Keratinocyte (primary cell): ENCODE measurements at regions not wholly inside any gene's neighbourhood (a gene's known extent, or its start where the extent isn't known, plus 50 kb on each side); places are given as distances from the start of the nearest gene placed in this dataset.

Experiments
- DNase-seq: peaks from one replicate; pipeline ENCODE4 v3.0.0-alpha.2; 2011; ENCODE audit warnings: low read depth, missing footprints, low spot score
- FAIRE-seq: peaks from 2 replicates; lab custom pipeline; 2011; peaks lifted over from hg19 to GRCh38; lab: Jason Lieb, UNC
- H2AFZ ChIP-seq: 2 replicates; pipeline ENCODE4 v1.6.0; 2012; ENCODE audit warnings: low read length, control low read depth, inconsistent platforms; ENCODE audit not compliant: control insufficient read depth
- H3K27ac ChIP-seq: 2 replicates; pipeline ENCODE4 v1.5.1; 2011; ENCODE audit warnings: low read length; ENCODE audit not compliant: control insufficient read depth, insufficient read depth
- H3K27me3 ChIP-seq: 3 replicates; pipeline ENCODE4 v1.6.0; 2011; ENCODE audit warnings: low read length; ENCODE audit not compliant: control insufficient read depth, insufficient read depth; ENCODE audit errors: extremely low read depth
- H3K36me3 ChIP-seq, 2 experiments: 2 replicates in 1 of 2; 3 replicates in 1 of 2; pipeline ENCODE4 v1.5.1; 2011; ENCODE audit warnings: low read length in 2 of 2, mild to moderate bottlenecking in 1 of 2; ENCODE audit not compliant: control insufficient read depth in 2 of 2, insufficient read depth in 2 of 2; ENCODE audit errors: extremely low read depth in 1 of 2
- H3K4me1 ChIP-seq: 3 replicates; pipeline ENCODE4 v1.5.1; 2011; ENCODE audit warnings: low read length; ENCODE audit not compliant: control insufficient read depth, insufficient read depth; ENCODE audit errors: extremely low read depth
- H3K4me2 ChIP-seq: 3 replicates; pipeline ENCODE4 v1.6.0; 2011; ENCODE audit warnings: low read depth, low read length; ENCODE audit not compliant: control insufficient read depth, insufficient read depth; ENCODE audit errors: extremely low read depth
- H3K4me3 ChIP-seq, 3 experiments: fragments of 200-600 bp in 1 of 3; sonication (generic) in 1 of 3; 2 replicates in 2 of 3; 3 replicates in 1 of 3; pipeline ENCODE4 v1.5.1; 2011 to 2016; ENCODE audit warnings: low read length in 3 of 3, mild to moderate bottlenecking in 3 of 3, control low read depth in 2 of 3, inconsistent platforms in 1 of 3, low read depth in 1 of 3, mixed read lengths in 1 of 3, mixed run types in 1 of 3, moderate library complexity in 1 of 3; ENCODE audit not compliant: control insufficient read depth in 2 of 3, insufficient read depth in 2 of 3; ENCODE audit errors: extremely low read depth in 1 of 3
- H3K79me2 ChIP-seq: 2 replicates; pipeline ENCODE4 v1.6.0; 2012; ENCODE audit warnings: low read length; ENCODE audit not compliant: control insufficient read depth, insufficient read depth
- H3K9ac ChIP-seq: 3 replicates; pipeline ENCODE4 v1.6.0; 2011; ENCODE audit warnings: low read length; ENCODE audit not compliant: control insufficient read depth, insufficient read depth; ENCODE audit errors: extremely low read depth
- H3K9me1 ChIP-seq: 3 replicates; pipeline ENCODE4 v1.6.0; 2011; ENCODE audit warnings: low read length; ENCODE audit not compliant: control insufficient read depth, insufficient read depth; ENCODE audit errors: extremely low read depth
- H3K9me3 ChIP-seq: 2 replicates; pipeline ENCODE4 v1.5.1; 2012; ENCODE audit warnings: low read depth, low read length; ENCODE audit not compliant: control insufficient read depth
- H4K20me1 ChIP-seq: 3 replicates; pipeline ENCODE4 v1.6.0; 2011; ENCODE audit warnings: low read length; ENCODE audit not compliant: control insufficient read depth, insufficient read depth; ENCODE audit errors: extremely low read depth
- EZH2 ChIP-seq: IDR thresholded peaks from one replicate; pipeline ENCODE4 v1.6.1; 2012; ENCODE audit warnings: inconsistent platforms, mild to moderate bottlenecking, low read length, moderate library complexity
- dilution Hi-C: fragments of 300-500 bp; cut with MboI; formaldehyde crosslinking; loops from one replicate; pipeline ENCODE4 v1.7.0; 2020; ENCODE audit warnings: low sequenced_read_pairs; ENCODE audit not compliant: extremely low pct_ligation_motif_present
- TF ChIP-seq, protein P1 (sequence below), 3 experiments: IDR thresholded peaks in 1 of 3; conservative IDR thresholded peaks in 1 of 3; optimal IDR thresholded peaks in 1 of 3; 2 replicates in 2 of 3; 3 replicates in 1 of 3; pipeline versions ENCODE3 to v1.5.1; 2011; ENCODE audit warnings: low read length in 3 of 3, mild to moderate bottlenecking in 3 of 3, moderate library complexity in 2 of 3, control low read depth in 1 of 3, inconsistent platforms in 1 of 3; ENCODE audit not compliant: insufficient read depth in 2 of 3; ENCODE audit errors: extremely low read depth in 1 of 3

- H4K20me1 ChIP-seq, result no peaks in the 10 kb centered on the region
- no peak overlapping the region for H3K4me2 ChIP-seq
- dilution Hi-C loops, result no loop called here
- no peaks in the 10 kb centered on the region for H3K9me3 ChIP-seq
- no peaks in the 10 kb centered on the region for H3K27me3 ChIP-seq
- FAIRE-seq (no peak), DNase-seq (no peak)
- H3K4me3 ChIP-seq, result no peak overlapping the region
- TF ChIP-seq, protein P1, sequence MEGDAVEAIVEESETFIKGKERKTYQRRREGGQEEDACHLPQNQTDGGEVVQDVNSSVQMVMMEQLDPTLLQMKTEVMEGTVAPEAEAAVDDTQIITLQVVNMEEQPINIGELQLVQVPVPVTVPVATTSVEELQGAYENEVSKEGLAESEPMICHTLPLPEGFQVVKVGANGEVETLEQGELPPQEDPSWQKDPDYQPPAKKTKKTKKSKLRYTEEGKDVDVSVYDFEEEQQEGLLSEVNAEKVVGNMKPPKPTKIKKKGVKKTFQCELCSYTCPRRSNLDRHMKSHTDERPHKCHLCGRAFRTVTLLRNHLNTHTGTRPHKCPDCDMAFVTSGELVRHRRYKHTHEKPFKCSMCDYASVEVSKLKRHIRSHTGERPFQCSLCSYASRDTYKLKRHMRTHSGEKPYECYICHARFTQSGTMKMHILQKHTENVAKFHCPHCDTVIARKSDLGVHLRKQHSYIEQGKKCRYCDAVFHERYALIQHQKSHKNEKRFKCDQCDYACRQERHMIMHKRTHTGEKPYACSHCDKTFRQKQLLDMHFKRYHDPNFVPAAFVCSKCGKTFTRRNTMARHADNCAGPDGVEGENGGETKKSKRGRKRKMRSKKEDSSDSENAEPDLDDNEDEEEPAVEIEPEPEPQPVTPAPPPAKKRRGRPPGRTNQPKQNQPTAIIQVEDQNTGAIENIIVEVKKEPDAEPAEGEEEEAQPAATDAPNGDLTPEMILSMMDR (optimal IDR thresholded peaks at IDR 0.05 in 1 of 3, IDR thresholded peaks at IDR 0.05 in 1 of 3, conservative IDR thresholded peaks at IDR 0.05 in 1 of 3; ENCODE audit: extremely low read depth in 1 of 3, insufficient read depth in 2 of 3, low read length in 3 of 3), result no peak
- no peak for TF ChIP-seq EZH2
- H3K36me3 ChIP-seq, result no peaks in the 10 kb centered on the region
- H3K79me2 ChIP-seq, result no peaks in the 10 kb centered on the region
- no peaks in the 10 kb centered on the region for H3K4me1 ChIP-seq
- H2AFZ ChIP-seq, result no peak overlapping the region
- no peak overlapping the region for H3K9ac ChIP-seq
- H3K9me1 ChIP-seq, result no peaks in the 10 kb centered on the region
- H3K27ac ChIP-seq, result no peak overlapping the region
These were observed 880.9 kb downstream of the BCL11B start for GRCh38 chr14:98391061-98391460.

GRCh38 chr14:98393527-98393926, 878.5 kb downstream of the BCL11B start:
- Histone ChIP-seq H3K4me3 (no peak overlapping the region), H3K79me2 (no peaks in the 10 kb centered on the region), H3K27me3 (no peaks in the 10 kb centered on the region), H3K9me3 (no peaks in the 10 kb centered on the region), H3K4me1 (no peaks in the 10 kb centered on the region), H3K4me2 (no peak overlapping the region), H2AFZ (no peak overlapping the region), H3K9me1 (no peaks in the 10 kb centered on the region), H3K27ac (no peak overlapping the region), H3K9ac (no peak overlapping the region), H4K20me1 (no peaks in the 10 kb centered on the region), H3K36me3 (no peaks in the 10 kb centered on the region)
- DNase-seq (no peak), FAIRE-seq (no peak)
- dilution Hi-C loops, result no loop called here
- TF ChIP-seq, protein P1 (optimal IDR thresholded peaks at IDR 0.05 in 1 of 3, IDR thresholded peaks at IDR 0.05 in 1 of 3, conservative IDR thresholded peaks at IDR 0.05 in 1 of 3; ENCODE audit: extremely low read depth in 1 of 3, insufficient read depth in 2 of 3, low read length in 3 of 3), result no peak
- TF ChIP-seq EZH2, result no peak
